Mammary epithelial cell (primary cell): ENCODE measurements at regions not wholly inside any gene's neighbourhood (a gene's known extent, or its start where the extent isn't known, plus 50 kb on each side); places are given as distances from the start of the nearest gene placed in this dataset.

Experiments used
- EZH2 ChIP-seq: IDR thresholded peaks from 2 replicates; pipeline ENCODE4 v1.6.1; 2012; ENCODE audit warnings: low read length, inconsistent platforms, borderline replicate concordance
- TF ChIP-seq, protein P1 (sequence below), 2 donors: IDR thresholded peaks in 1 of 2; conservative IDR thresholded peaks in 1 of 2; 2 replicates each; pipeline ENCODE4 v1.5.1; 2011 to 2012; ENCODE audit warnings: inconsistent platforms in 2 of 2, low read length in 2 of 2, mild to moderate bottlenecking in 2 of 2, control low read depth in 1 of 2, low read depth in 1 of 2; ENCODE audit not compliant: insufficient read depth in 1 of 2; ENCODE audit errors: extremely low read depth in 1 of 2

DNA sequence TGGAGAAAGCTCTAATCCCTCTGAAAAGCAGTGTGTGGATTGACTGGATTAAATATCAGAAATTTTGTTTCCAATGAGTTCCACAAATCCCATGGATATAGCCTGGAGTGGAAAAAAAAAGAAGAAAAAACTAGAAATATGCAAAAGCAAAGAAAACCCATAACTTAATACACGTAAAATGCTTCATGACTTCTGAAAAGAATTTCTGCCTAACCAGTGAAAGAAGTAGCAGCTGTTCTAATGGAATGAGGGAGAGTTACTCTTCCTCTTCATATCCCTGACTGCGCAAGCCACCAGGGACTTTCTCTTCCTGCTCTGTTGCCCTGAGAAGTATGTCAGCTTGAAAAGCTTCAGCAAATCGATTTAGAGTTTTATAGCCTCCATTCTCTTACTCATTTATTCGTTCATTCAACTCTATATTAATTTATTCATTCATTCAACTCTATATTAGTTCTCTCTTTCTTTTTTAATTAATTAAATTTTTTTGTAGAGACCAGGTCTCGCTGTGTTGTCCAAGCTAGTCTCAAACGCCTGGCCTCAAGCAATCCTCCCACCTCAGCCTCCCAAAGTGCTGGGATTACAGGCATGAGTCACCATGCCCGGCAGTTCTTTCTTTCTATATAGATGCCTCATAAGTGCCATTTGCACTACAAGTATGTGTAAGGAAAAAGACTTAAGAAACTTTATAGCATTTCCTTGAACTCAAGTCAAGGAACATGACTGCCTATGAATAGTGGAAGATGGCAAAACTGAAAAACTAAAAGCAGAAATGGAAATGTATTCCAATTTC, 447.3 kb upstream of the NRP1 start:
- TF ChIP-seq EZH2, result no peak
- TF ChIP-seq, protein P1, sequence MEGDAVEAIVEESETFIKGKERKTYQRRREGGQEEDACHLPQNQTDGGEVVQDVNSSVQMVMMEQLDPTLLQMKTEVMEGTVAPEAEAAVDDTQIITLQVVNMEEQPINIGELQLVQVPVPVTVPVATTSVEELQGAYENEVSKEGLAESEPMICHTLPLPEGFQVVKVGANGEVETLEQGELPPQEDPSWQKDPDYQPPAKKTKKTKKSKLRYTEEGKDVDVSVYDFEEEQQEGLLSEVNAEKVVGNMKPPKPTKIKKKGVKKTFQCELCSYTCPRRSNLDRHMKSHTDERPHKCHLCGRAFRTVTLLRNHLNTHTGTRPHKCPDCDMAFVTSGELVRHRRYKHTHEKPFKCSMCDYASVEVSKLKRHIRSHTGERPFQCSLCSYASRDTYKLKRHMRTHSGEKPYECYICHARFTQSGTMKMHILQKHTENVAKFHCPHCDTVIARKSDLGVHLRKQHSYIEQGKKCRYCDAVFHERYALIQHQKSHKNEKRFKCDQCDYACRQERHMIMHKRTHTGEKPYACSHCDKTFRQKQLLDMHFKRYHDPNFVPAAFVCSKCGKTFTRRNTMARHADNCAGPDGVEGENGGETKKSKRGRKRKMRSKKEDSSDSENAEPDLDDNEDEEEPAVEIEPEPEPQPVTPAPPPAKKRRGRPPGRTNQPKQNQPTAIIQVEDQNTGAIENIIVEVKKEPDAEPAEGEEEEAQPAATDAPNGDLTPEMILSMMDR (conservative IDR thresholded peaks at IDR 0.05 in 1 of 2, IDR thresholded peaks at IDR 0.05 in 1 of 2; ENCODE audit: extremely low read depth in 1 of 2, insufficient read depth in 1 of 2, low read depth in 1 of 2, low read length in 2 of 2), result no peak
